ENCODE measurements at regions not wholly inside any gene's neighbourhood (a gene's known extent, or its start where the extent isn't known, plus 50 kb on each side); places are given as distances from the start of the nearest gene placed in this dataset.

DNA sequence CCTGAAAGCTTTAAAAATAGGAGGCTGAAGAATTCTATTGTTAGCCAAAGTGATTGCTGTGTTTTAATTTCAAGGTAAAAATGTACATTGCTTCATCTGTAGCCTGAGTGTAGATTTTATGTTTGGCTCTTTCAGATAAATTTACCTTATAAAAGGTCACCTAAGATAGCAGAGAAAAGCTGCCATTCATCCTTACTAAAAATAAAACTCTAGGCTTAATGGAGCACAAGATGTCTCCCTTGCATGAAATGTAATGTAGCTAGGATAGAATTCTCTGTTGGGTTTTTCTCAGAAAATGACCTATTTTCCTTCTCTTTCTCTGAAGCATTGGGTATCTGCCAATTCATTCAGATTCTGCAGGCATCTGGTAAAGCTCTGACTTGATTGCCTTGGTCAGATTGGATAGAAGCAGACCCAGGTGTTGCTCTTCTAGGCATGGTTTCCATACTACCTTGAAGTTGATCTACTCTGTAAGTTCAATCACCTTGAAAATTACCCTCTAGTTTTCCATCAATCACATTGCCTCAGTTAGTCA lies 176.6 kb upstream of the GORAB start (continued):
- TF ChIP-seq CTCF (conservative IDR thresholded peaks at IDR 0.05; ENCODE audit: low read depth in 2 of 2): no peak

DNA sequence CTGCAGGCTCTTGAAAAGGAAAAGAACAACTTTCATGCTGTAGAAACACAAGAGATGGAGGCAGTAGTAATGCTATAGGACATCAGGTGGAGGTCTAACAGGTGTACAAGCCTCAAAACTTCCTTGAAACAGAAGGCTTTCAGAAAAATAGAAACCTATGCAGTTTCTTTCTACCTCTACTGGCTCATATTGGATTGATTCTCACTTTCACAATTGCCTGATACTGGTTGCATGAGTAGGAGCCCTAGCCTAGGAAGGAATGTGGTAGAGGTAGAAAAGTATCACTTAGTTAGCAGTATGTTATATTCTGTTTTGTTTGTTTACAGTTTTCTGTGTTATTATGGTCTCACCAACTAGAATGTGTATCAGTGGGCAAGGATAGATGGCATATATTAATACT lies 175.4 kb upstream of the GORAB start:
- TF ChIP-seq JUNB (IDR thresholded peaks at IDR 0.05; ENCODE audit: unreplicated experiment) (no peak), POLR2AphosphoS5 (IDR thresholded peaks at IDR 0.05; ENCODE audit: low read depth) (no peak), CTCF (conservative IDR thresholded peaks at IDR 0.05; ENCODE audit: low read depth in 2 of 2) (no peak), ZNF114 (CRISPR knock-in tag; IDR thresholded peaks at IDR 0.05) (no peak), EZH2phosphoT487 (IDR thresholded peaks at IDR 0.05; ENCODE audit: unreplicated experiment) (no peak), CREB1 (CRISPR knock-in tag; IDR thresholded peaks at IDR 0.05; ENCODE audit: low read depth) (no peak)
- TF ChIP-seq, protein P1, sequence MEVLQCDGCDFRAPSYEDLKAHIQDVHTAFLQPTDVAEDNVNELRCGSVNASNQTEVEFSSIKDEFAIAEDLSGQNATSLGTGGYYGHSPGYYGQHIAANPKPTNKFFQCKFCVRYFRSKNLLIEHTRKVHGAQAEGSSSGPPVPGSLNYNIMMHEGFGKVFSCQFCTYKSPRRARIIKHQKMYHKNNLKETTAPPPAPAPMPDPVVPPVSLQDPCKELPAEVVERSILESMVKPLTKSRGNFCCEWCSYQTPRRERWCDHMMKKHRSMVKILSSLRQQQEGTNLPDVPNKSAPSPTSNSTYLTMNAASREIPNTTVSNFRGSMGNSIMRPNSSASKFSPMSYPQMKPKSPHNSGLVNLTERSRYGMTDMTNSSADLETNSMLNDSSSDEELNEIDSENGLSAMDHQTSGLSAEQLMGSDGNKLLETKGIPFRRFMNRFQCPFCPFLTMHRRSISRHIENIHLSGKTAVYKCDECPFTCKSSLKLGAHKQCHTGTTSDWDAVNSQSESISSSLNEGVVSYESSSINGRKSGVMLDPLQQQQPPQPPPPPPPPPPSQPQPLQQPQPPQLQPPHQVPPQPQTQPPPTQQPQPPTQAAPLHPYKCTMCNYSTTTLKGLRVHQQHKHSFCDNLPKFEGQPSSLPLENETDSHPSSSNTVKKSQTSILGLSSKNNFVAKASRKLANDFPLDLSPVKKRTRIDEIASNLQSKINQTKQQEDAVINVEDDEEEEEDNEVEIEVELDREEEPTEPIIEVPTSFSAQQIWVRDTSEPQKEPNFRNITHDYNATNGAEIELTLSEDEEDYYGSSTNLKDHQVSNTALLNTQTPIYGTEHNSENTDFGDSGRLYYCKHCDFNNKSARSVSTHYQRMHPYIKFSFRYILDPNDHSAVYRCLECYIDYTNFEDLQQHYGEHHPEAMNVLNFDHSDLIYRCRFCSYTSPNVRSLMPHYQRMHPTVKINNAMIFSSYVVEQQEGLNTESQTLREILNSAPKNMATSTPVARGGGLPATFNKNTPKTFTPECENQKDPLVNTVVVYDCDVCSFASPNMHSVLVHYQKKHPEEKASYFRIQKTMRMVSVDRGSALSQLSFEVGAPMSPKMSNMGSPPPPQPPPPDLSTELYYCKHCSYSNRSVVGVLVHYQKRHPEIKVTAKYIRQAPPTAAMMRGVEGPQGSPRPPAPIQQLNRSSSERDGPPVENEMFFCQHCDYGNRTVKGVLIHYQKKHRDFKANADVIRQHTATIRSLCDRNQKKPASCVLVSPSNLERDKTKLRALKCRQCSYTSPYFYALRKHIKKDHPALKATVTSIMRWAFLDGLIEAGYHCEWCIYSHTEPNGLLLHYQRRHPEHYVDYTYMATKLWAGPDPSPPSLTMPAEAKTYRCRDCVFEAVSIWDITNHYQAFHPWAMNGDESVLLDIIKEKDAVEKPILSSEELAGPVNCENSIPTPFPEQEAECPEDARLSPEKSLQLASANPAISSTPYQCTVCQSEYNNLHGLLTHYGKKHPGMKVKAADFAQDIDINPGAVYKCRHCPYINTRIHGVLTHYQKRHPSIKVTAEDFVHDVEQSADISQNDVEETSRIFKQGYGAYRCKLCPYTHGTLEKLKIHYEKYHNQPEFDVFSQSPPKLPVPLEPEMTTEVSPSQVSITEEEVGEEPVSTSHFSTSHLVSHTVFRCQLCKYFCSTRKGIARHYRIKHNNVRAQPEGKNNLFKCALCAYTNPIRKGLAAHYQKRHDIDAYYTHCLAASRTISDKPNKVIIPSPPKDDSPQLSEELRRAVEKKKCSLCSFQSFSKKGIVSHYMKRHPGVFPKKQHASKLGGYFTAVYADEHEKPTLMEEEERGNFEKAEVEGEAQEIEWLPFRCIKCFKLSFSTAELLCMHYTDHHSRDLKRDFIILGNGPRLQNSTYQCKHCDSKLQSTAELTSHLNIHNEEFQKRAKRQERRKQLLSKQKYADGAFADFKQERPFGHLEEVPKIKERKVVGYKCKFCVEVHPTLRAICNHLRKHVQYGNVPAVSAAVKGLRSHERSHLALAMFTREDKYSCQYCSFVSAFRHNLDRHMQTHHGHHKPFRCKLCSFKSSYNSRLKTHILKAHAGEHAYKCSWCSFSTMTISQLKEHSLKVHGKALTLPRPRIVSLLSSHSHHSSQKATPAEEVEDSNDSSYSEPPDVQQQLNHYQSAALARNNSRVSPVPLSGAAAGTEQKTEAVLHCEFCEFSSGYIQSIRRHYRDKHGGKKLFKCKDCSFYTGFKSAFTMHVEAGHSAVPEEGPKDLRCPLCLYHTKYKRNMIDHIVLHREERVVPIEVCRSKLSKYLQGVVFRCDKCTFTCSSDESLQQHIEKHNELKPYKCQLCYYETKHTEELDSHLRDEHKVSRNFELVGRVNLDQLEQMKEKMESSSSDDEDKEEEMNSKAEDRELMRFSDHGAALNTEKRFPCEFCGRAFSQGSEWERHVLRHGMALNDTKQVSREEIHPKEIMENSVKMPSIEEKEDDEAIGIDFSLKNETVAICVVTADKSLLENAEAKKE (CRISPR knock-in tag; IDR thresholded peaks at IDR 0.05): no peak
- TF ChIP-seq, protein P2, sequence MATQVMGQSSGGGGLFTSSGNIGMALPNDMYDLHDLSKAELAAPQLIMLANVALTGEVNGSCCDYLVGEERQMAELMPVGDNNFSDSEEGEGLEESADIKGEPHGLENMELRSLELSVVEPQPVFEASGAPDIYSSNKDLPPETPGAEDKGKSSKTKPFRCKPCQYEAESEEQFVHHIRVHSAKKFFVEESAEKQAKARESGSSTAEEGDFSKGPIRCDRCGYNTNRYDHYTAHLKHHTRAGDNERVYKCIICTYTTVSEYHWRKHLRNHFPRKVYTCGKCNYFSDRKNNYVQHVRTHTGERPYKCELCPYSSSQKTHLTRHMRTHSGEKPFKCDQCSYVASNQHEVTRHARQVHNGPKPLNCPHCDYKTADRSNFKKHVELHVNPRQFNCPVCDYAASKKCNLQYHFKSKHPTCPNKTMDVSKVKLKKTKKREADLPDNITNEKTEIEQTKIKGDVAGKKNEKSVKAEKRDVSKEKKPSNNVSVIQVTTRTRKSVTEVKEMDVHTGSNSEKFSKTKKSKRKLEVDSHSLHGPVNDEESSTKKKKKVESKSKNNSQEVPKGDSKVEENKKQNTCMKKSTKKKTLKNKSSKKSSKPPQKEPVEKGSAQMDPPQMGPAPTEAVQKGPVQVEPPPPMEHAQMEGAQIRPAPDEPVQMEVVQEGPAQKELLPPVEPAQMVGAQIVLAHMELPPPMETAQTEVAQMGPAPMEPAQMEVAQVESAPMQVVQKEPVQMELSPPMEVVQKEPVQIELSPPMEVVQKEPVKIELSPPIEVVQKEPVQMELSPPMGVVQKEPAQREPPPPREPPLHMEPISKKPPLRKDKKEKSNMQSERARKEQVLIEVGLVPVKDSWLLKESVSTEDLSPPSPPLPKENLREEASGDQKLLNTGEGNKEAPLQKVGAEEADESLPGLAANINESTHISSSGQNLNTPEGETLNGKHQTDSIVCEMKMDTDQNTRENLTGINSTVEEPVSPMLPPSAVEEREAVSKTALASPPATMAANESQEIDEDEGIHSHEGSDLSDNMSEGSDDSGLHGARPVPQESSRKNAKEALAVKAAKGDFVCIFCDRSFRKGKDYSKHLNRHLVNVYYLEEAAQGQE (IDR thresholded peaks at IDR 0.05; ENCODE audit: unreplicated experiment): no peak
- no peaks in the 10 kb centered on the region for H3K4me1 Mint-ChIP-seq
- Histone ChIP-seq H3F3A (replicated peaks; ENCODE audit: low read depth) (no peaks in the 10 kb centered on the region), H3K4me1 (ENCODE audit: insufficient read depth) (no peaks in the 10 kb centered on the region), H3K9me2 (ENCODE audit: insufficient read depth) (peaks cover 4% of the 10 kb centered on the region; the same call in 1 of the 2 replicates), H3K79me2 (replicated peaks; ENCODE audit: insufficient read depth) (no peaks in the 10 kb centered on the region), H2AFZ (no peak overlapping the region), H3K27me3 (ENCODE audit: insufficient read depth) (no peaks in the 10 kb centered on the region), H4K20me1 (replicated peaks; ENCODE audit: insufficient read depth) (no peaks in the 10 kb centered on the region), H3K4me3 (no peak overlapping the region), H3K4me2 (no peak overlapping the region), H3K27ac (ENCODE audit: low read depth) (no peak overlapping the region), H3K36me3 (ENCODE audit: insufficient read depth) (no peaks in the 10 kb centered on the region)
- H3K9me3 Mint-ChIP-seq: no peaks in the 10 kb centered on the region
- H3K27ac Mint-ChIP-seq: no peak overlapping the region
- H3K27me3 Mint-ChIP-seq (ENCODE audit: insufficient read depth, low read depth, poor library complexity): no peaks in the 10 kb centered on the region
- no peak for DNase-seq (ENCODE audit: low spot score)
- H3K36me3 Mint-ChIP-seq (ENCODE audit: low read depth): no peaks in the 10 kb centered on the region
- ATAC-seq: no peak
- no peak overlapping the region for H3K4me3 Mint-ChIP-seq
